HG03135 (cell line): ENCODE measurements at regions not wholly inside any gene's neighbourhood (a gene's known extent, or its start where the extent isn't known, plus 50 kb on each side); places are given as distances from the start of the nearest gene placed in this dataset.
"Not testable (repeated sequence)": the region's sequence is repeated elsewhere in the genome, so short reads cannot be mapped to it uniquely, and the experiment has no call there.

Source experiments
- ATAC-seq: cut with Tn5 transposase; IDR thresholded peaks from one replicate; pipeline ENCODE4 v1.9.1; 2021; ENCODE audit warnings: mild to moderate bottlenecking, moderate library complexity; ENCODE audit not compliant: unreplicated experiment

- ATAC-seq: no peak
These were observed 154.1 kb downstream of the SH3BP4 start for GRCh38 chr2:235105821-235106359.

- ATAC-seq: no peak
These were observed 155.2 kb downstream of the SH3BP4 start for GRCh38 chr2:235106874-235107639.

- no peak for ATAC-seq
These were observed 155.8 kb downstream of the SH3BP4 start for GRCh38 chr2:235107640-235107951.

GRCh38 chr2:235109561-235109960 is 157.7 kb downstream of the SH3BP4 start:
- ATAC-seq: not testable (repeated sequence)

- ATAC-seq: no peak
These were observed 160.5 kb downstream of the SH3BP4 start for GRCh38 chr2:235112365-235112764.

GRCh38 chr2:235113854-235114253 is 162.0 kb downstream of the SH3BP4 start:
- no peak for ATAC-seq

- no peak for ATAC-seq
These were observed 162.5 kb downstream of the SH3BP4 start for GRCh38 chr2:235114286-235114685.

- no peak for ATAC-seq
These were observed 163.7 kb downstream of the SH3BP4 start for GRCh38 chr2:235115521-235115920.

GRCh38 chr2:235116885-235117492 is 165.2 kb downstream of the SH3BP4 start:
- ATAC-seq: no peak

GRCh38 chr2:235126768-235127167 is 175.0 kb downstream of the SH3BP4 start:
- ATAC-seq: no peak

- ATAC-seq: no peak
These were observed 176.1 kb downstream of the SH3BP4 start for GRCh38 chr2:235127931-235128330.

- no peak for ATAC-seq
These were observed 178.0 kb downstream of the SH3BP4 start for GRCh38 chr2:235129850-235130249.

GRCh38 chr2:235131334-235132305 is 179.8 kb downstream of the SH3BP4 start:
- no peak for ATAC-seq

GRCh38 chr2:235132651-235133050 is 180.8 kb downstream of the SH3BP4 start:
- ATAC-seq: no peak

GRCh38 chr2:235133837-235134236 is 182.0 kb downstream of the SH3BP4 start:
- no peak for ATAC-seq

- ATAC-seq: no peak
These were observed 182.6 kb downstream of the SH3BP4 start for GRCh38 chr2:235134420-235134819.

GRCh38 chr2:235135195-235135965 is 183.6 kb downstream of the SH3BP4 start:
- no peak for ATAC-seq

- no peak for ATAC-seq
These were observed 184.3 kb downstream of the SH3BP4 start for GRCh38 chr2:235135990-235136561.

- no peak for ATAC-seq
These were observed 186.5 kb downstream of the SH3BP4 start for GRCh38 chr2:235138339-235138738.
